B cell (primary cell): ENCODE measurements at regions not wholly inside any gene's neighbourhood (a gene's known extent, or its start where the extent isn't known, plus 50 kb on each side); places are given as distances from the start of the nearest gene placed in this dataset.

Source experiments
- ATAC-seq: fragments of 200-7000 bp; cut with Tn5 transposase; one replicate; pipeline ENCODE4 v1.10.0; 2021; ENCODE audit warnings: low read depth, mild to moderate bottlenecking, moderate number of reproducible peaks, moderate library complexity
- CTCF ChIA-PET: fragments of 350-600 bp; sonication (Branson Sonifier 250); formaldehyde crosslinking; loops from one replicate; lab custom pipeline; 2021; ENCODE audit warnings: antibody characterized with exemption, inconsistent platforms; lab: Charles Lee
- POLR2A ChIA-PET: fragments of 350-600 bp; sonication (Branson Sonifier 250); formaldehyde crosslinking; loops from one replicate; lab custom pipeline; 2021; ENCODE audit warnings: antibody characterized with exemption; lab: Charles Lee
- DNase-seq: peaks from one replicate; pipeline ENCODE4 v3.0.0; 2013
- H2AFZ ChIP-seq: 2 replicates; pipeline ENCODE4 v1.6.1; 2012; ENCODE audit warnings: mild to moderate bottlenecking, low read depth, low read length; ENCODE audit not compliant: insufficient read depth, poor library complexity, severe bottlenecking
- H3K27ac ChIP-seq, 2 donors: 1 replicate in 1 of 2; 2 replicates in 1 of 2; pipeline ENCODE4 v1.5.1; 2012 to 2013; ENCODE audit warnings: low read length in 2 of 2, mild to moderate bottlenecking in 2 of 2, moderate library complexity in 1 of 2
- H3K27me3 ChIP-seq, 4 experiments: fragments of 200-600 bp in 1 of 4; sonication (generic) in 1 of 4; replicated peaks in 1 of 4; 1 replicate in 2 of 4; 2 replicates in 2 of 4; pipeline versions ENCODE4 v1.6.1 to v1.7.0; 2013 to 2016; ENCODE audit warnings: low read length in 3 of 4, mild to moderate bottlenecking in 2 of 4, mixed read lengths in 1 of 4, moderate library complexity in 1 of 4; ENCODE audit not compliant: insufficient read depth in 4 of 4, control insufficient read depth in 3 of 4; ENCODE audit errors: control extremely low read depth in 1 of 4
- H3K36me3 ChIP-seq, 2 experiments: replicated peaks in 1 of 2; 1 replicate in 1 of 2; 2 replicates in 1 of 2; pipeline versions ENCODE4 v1.6.1 to v1.7.1; 2013; ENCODE audit warnings: low read length in 1 of 2; ENCODE audit not compliant: insufficient read depth in 2 of 2, control insufficient read depth in 1 of 2; ENCODE audit errors: control extremely low read depth in 1 of 2, extremely low read depth in 1 of 2
- H3K4me1 ChIP-seq, 2 donors: fragments of 200-600 bp in 1 of 2; sonication (generic) in 1 of 2; 1 replicate in 1 of 2; 2 replicates in 1 of 2; pipeline versions ENCODE4 v1.5.1 to v1.6.1; 2013 to 2017; ENCODE audit warnings: low read length in 2 of 2; ENCODE audit not compliant: control insufficient read depth in 2 of 2, insufficient read depth in 2 of 2
- H3K4me2 ChIP-seq: replicated peaks from 2 replicates; pipeline ENCODE3; 2012; ENCODE audit warnings: mild to moderate bottlenecking, low read depth, low read length; ENCODE audit not compliant: poor library complexity, severe bottlenecking
- H3K4me3 ChIP-seq, 5 experiments: fragments of 200-600 bp in 1 of 5; sonication (generic) in 1 of 5; 1 replicate in 3 of 5; 2 replicates in 2 of 5; pipeline versions ENCODE4 v1.5.1 to v1.7.0; 2011 to 2016; ENCODE audit warnings: low read length in 4 of 5, mild to moderate bottlenecking in 4 of 5, low read depth in 2 of 5, control low read depth in 1 of 5, moderate library complexity in 1 of 5; ENCODE audit not compliant: insufficient read depth in 1 of 5; ENCODE audit errors: control extremely low read depth in 1 of 5, extremely low read depth in 1 of 5
- H3K79me2 ChIP-seq: fragments of 200-600 bp; sonication (generic); one replicate; pipeline ENCODE4 v1.6.0; 2016; ENCODE audit warnings: low read length; ENCODE audit not compliant: control insufficient read depth, insufficient read depth
- H3K9ac ChIP-seq: fragments of 200-600 bp; sonication (generic); 2 replicates; pipeline ENCODE4 v1.6.1; 2017; ENCODE audit warnings: mild to moderate bottlenecking, low read length, moderate library complexity
- H3K9me3 ChIP-seq, 3 donors: one replicate each; pipeline versions ENCODE4 v1.6.1 to v1.7.1; 2013; ENCODE audit warnings: low read length in 2 of 3; ENCODE audit not compliant: control insufficient read depth in 2 of 3, insufficient read depth in 1 of 3; ENCODE audit errors: control extremely low read depth in 1 of 3
- H4K20me1 ChIP-seq: 2 replicates; pipeline ENCODE4 v1.6.0; 2012; ENCODE audit warnings: mild to moderate bottlenecking, low read length; ENCODE audit not compliant: insufficient read depth, control insufficient read depth, poor library complexity, severe bottlenecking
- H3K27ac Mint-ChIP-seq: one replicate; pipeline ENCODE4 v1.8.0; 2021; ENCODE audit warnings: mixed read lengths
- H3K27me3 Mint-ChIP-seq: one replicate; pipeline ENCODE4 v1.8.0; 2021; ENCODE audit warnings: mixed read lengths
- H3K4me1 Mint-ChIP-seq: one replicate; pipeline ENCODE4 v1.8.0; 2021; ENCODE audit warnings: mixed read lengths
- H3K4me3 Mint-ChIP-seq: one replicate; pipeline ENCODE4 v1.8.0; 2021; ENCODE audit warnings: mixed read lengths
- H3K9me3 Mint-ChIP-seq: one replicate; pipeline ENCODE4 v1.8.0; 2022; ENCODE audit warnings: mixed read lengths; ENCODE audit not compliant: insufficient read depth
- CTCF ChIP-seq: fragments of 200-600 bp; IDR thresholded peaks from one replicate; pipeline ENCODE4 v1.8.0; 2022; ENCODE audit warnings: antibody characterized with exemption, mild to moderate bottlenecking
- EZH2 ChIP-seq: IDR thresholded peaks from 2 replicates; pipeline ENCODE4 v1.6.1; 2012; ENCODE audit warnings: borderline replicate concordance, low read depth, mild to moderate bottlenecking, moderate library complexity, low read length; ENCODE audit not compliant: insufficient read depth, poor library complexity, severe bottlenecking
- WGBS: methylation state at CpG from one replicate; pipeline ENCODE4 v1.1.5; 2013; ENCODE audit warnings: missing lambda C conversion rate; ENCODE audit not compliant: insufficient coverage; 5-methylcytosine and 5-hydroxymethylcytosine counted together
- intact Hi-C: fragments of 100-400 bp; cut with micrococcal nuclease; formaldehyde crosslinking; loops from one replicate; pipeline ENCODE4 v1.10.0; 2022

- Histone ChIP-seq H3K9ac (no peak overlapping the region), H3K4me1 (no peaks in the 10 kb centered on the region), H4K20me1 (no peaks in the 10 kb centered on the region), H3K79me2 (no peaks in the 10 kb centered on the region), H3K27ac (no peak overlapping the region), H3K4me2 (no peak overlapping the region), H2AFZ (no peak overlapping the region), H3K36me3 (no peaks in the 10 kb centered on the region), H3K9me3 (no peaks in the 10 kb centered on the region), H3K4me3 (no peak overlapping the region), H3K27me3 (no peaks in the 10 kb centered on the region)
- no peaks in the 10 kb centered on the region for H3K9me3 Mint-ChIP-seq
- no peaks in the 10 kb centered on the region for H3K4me1 Mint-ChIP-seq
- TF ChIP-seq CTCF = no peak
- TF ChIP-seq EZH2 = no peak
- ChIA-PET POLR2A (no interaction called here), CTCF (no interaction called here)
- no peak overlapping the region for H3K4me3 Mint-ChIP-seq
- H3K27me3 Mint-ChIP-seq = no peaks in the 10 kb centered on the region
- WGBS = no CpG with 5 or more reads among the region's 3 CpGs
- no peak overlapping the region for H3K27ac Mint-ChIP-seq
- ATAC-seq (no peak), DNase-seq (no peak)
- intact Hi-C loops = no loop called here
Measured at GRCh38 chr4:141501931-141502330, 134.5 kb upstream of the IL15 start.

- H3K27ac Mint-ChIP-seq = no peak overlapping the region
Measured at GRCh38 chr4:141502755-141503154, 133.6 kb upstream of the IL15 start.

More at GRCh38 chr4:141502755-141503154, 133.6 kb upstream of the IL15 start:
- intact Hi-C loops = no loop called here
- whole genome bisulfite sequencing = 88% methylated on average over 1 of the region's 2 CpGs
- DNase-seq (no peak), ATAC-seq (no peak)
- Histone ChIP-seq H3K79me2 (no peaks in the 10 kb centered on the region), H3K36me3 (no peaks in the 10 kb centered on the region), H3K4me2 (no peak overlapping the region), H3K27ac (no peak overlapping the region), H3K27me3 (no peaks in the 10 kb centered on the region), H4K20me1 (no peaks in the 10 kb centered on the region), H3K9me3 (no peaks in the 10 kb centered on the region), H2AFZ (no peak overlapping the region), H3K4me3 (no peak overlapping the region), H3K9ac (no peak overlapping the region), H3K4me1 (no peaks in the 10 kb centered on the region)
- no peaks in the 10 kb centered on the region for H3K4me1 Mint-ChIP-seq
- ChIA-PET POLR2A (no interaction called here), CTCF (no interaction called here)
- TF ChIP-seq CTCF (no peak), EZH2 (no peak)
- no peak overlapping the region for H3K4me3 Mint-ChIP-seq
- no peaks in the 10 kb centered on the region for H3K9me3 Mint-ChIP-seq
- no peaks in the 10 kb centered on the region for H3K27me3 Mint-ChIP-seq
